Breast epithelium (tissue), 3 donors: ENCODE measurements at regions not wholly inside any gene's neighbourhood (a gene's known extent, or its start where the extent isn't known, plus 50 kb on each side); places are given as distances from the start of the nearest gene placed in this dataset.

Experiments
- CTCF ChIP-seq, 3 donors: fragments of 450-650 bp; IDR thresholded peaks; one replicate each; pipeline ENCODE4 v1.5.1; 2016 to 2017; ENCODE audit warnings: antibody characterized with exemption in 3 of 3, mild to moderate bottlenecking in 3 of 3, moderate library complexity in 3 of 3
- POLR2AphosphoS5 ChIP-seq, 3 donors: sonication (generic); formaldehyde crosslinking; IDR thresholded peaks; one replicate each; pipeline ENCODE4 v1.6.1; 2017; ENCODE audit warnings: antibody characterized with exemption in 3 of 3

- TF ChIP-seq CTCF (IDR thresholded peaks at IDR 0.05) (no peak), POLR2AphosphoS5 (IDR thresholded peaks at IDR 0.05) (no peak)
Observed at GRCh38 chr9:104374711-104375110, 129.4 kb upstream of the OR13F1 start.
